Activated T-cell treated with anti-CD3 and anti-CD28 coated beads, Interleukin-2, amount 50 U/mL, for 24 hours (primary cell): ENCODE measurements at regions not wholly inside any gene's neighbourhood (a gene's known extent, or its start where the extent isn't known, plus 50 kb on each side); places are given as distances from the start of the nearest gene placed in this dataset.

ENCODE experiments used
- DNase-seq: peaks from one replicate; pipeline ENCODE4 v3.0.0-alpha.2; 2020
- H3K27ac Mint-ChIP-seq: 2 replicates; pipeline ENCODE4 v1.8.0; 2020; ENCODE audit warnings: mild to moderate bottlenecking, mixed read lengths
- H3K27me3 Mint-ChIP-seq: 2 replicates; pipeline ENCODE4 v1.8.0; 2020; ENCODE audit warnings: mixed read lengths
- H3K36me3 Mint-ChIP-seq: 2 replicates; pipeline ENCODE4 v1.8.0; 2020; ENCODE audit warnings: low read depth, mixed read lengths
- H3K4me1 Mint-ChIP-seq: 2 replicates; pipeline ENCODE4 v1.8.0; 2020; ENCODE audit warnings: low read depth, mixed read lengths
- H3K4me3 Mint-ChIP-seq: 2 replicates; pipeline ENCODE4 v1.8.0; 2020; ENCODE audit warnings: mild to moderate bottlenecking, moderate library complexity, mixed read lengths
- H3K9me3 Mint-ChIP-seq: 2 replicates; pipeline ENCODE4 v1.8.0; 2020; ENCODE audit warnings: mixed read lengths

DNA sequence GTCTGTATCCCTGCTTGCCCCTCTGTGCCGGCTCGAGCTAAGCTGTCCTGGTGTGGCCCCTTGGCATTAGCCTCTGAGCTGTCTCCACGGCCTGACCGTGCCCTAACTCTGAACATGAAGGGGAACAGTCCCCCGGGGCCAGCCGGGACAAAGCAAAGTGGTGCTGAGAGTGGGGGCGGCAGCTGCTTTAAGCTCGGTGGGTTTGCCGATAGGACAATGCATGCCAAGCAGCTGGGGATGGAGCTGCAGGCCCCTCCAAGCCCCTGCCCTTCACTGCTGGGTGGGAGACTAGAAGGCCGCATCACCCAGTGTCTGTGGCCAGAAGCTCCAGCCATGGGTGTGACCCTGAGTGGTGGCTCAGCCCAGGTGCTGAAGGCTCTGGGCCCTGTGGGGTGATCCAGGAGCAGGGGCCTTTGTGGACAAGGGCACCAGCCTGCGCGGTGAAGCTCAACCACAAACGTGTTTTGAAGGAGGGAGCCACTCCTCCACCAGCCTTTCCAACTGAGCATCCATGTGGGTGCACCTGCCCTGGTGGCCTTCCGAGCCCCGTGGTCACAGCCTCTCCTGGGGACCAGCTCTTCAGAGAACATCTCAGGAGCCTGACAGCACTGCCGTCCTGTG is 242.5 kb downstream of the ERMARD start:
- Mint-ChIP-seq H3K27ac (no peak overlapping the region), H3K4me1 (peaks cover 25% of the 10 kb centered on the region), H3K36me3 (no peaks in the 10 kb centered on the region), H3K9me3 (no peaks in the 10 kb centered on the region), H3K27me3 (peaks cover 2% of the 10 kb centered on the region), H3K4me3 (no peak overlapping the region)
- no peak for DNase-seq

DNA sequence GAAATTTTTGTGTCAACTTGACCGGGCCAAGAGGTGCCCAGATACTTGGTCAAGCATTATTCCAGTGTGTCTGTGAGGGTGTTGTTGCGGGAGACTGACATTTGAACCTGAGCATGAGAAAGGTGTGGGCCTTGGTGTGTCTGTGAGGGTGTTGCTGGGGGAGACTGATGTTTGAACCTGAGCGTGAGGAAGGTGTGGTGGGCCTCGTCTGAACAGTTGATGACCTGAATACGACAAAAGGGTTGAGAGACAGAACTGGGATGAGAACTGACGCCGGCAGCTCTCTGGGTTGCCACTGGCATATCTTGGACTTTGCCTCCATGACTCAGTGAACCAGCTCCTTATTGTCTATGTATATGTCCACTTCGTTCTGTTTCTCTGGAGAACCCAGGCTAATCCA is 240.5 kb downstream of the ERMARD start:
- Mint-ChIP-seq H3K27ac (no peak overlapping the region), H3K4me3 (no peak overlapping the region), H3K36me3 (no peaks in the 10 kb centered on the region), H3K4me1 (peaks cover 25% of the 10 kb centered on the region), H3K9me3 (no peaks in the 10 kb centered on the region), H3K27me3 (no peaks in the 10 kb centered on the region)
- no peak for DNase-seq

DNA sequence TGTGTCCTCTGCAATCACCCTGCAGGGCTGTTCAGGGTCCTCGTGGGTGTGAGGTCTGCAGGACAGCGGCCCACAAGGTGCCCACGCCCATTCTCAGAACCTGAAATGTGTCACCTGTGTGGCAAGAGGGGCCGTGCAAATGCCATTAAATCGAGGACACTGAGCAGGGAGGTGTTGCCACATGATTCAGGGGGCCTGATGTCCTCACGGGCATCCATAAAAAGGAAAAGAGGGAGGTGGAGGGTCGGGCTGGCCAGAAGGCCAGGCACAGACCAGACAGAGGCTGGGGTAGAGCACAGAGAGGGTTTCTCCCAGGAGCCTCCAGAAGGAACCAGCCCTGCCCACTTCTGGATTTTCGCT is 239.6 kb downstream of the ERMARD start:
- Mint-ChIP-seq H3K9me3 (no peaks in the 10 kb centered on the region), H3K36me3 (no peaks in the 10 kb centered on the region), H3K27ac (no peak overlapping the region), H3K27me3 (no peaks in the 10 kb centered on the region), H3K4me3 (no peak overlapping the region), H3K4me1 (peaks cover 25% of the 10 kb centered on the region)
- DNase-seq, result no peak

DNA sequence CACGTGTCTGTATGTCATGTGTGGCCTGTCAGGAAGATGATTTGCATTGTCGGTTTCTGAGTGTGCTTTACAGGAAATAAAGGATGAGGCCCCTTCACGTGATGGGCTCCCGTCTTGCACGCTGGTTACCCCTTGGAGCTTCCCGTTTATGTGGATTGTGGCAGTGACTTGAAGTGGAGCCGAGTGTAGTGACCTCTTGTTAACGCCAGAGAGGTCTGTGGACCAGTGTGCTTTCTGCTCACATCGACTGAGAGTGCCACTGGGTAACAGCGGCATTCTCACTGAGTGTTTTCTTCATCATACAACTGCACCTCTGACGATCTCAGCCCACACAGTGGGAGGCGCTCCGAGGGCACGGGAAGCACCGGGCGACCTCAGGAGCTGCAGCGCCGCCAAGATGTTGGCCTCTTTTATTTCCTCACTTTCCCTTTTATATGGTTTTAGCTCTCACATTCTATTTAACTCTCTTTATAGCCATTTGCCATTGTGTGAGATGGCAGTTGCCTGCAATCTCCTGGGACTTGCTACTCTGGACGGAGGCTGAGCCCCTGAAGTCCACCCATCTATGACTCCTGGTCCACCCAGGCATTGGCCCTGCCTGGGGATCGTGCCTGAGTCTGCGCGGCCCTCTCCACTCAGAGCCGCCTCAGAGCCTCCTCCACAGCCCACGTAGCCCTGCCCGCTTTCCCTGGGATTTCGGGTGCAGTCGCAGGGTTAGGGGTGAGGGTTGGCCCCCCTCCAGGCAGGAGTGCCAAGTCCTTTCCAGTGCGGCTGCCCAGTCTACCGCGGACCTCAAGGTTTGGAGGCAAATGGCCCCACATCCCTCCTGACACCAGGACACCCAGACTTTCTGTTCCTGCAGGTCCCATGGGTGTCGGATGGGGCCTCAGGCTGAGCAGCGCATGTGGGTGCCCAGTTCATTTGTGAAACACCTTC is 238.9 kb downstream of the ERMARD start:
- no peaks in the 10 kb centered on the region for H3K27me3 Mint-ChIP-seq
- no peaks in the 10 kb centered on the region for H3K9me3 Mint-ChIP-seq
- DNase-seq, result peak; percentile 65
- peaks cover 25% of the 10 kb centered on the region for H3K4me1 Mint-ChIP-seq
- peak overlapping the region; percentile 55 for H3K4me3 Mint-ChIP-seq
- H3K36me3 Mint-ChIP-seq, result no peaks in the 10 kb centered on the region
- peak overlapping the region; percentile 82 for H3K27ac Mint-ChIP-seq

DNA sequence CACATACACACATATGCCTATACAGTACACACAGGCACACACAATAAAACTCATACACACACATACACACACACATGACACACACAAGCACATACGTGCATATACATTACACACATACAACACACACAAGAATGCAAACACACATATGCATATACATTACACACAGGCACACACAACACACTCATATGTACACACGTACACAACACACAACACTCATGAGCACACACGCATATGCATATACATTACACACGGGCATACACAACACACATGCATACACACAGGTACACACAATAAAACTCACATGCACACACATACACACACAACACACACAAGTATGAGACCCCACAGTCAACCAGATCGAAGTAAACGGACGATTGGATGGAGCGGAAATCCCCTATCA is 238.2 kb downstream of the ERMARD start:
- no peak for DNase-seq
- no peaks in the 10 kb centered on the region for H3K36me3 Mint-ChIP-seq
- H3K27ac Mint-ChIP-seq, result peak overlapping the region; percentile 82
- no peaks in the 10 kb centered on the region for H3K27me3 Mint-ChIP-seq
- H3K9me3 Mint-ChIP-seq, result no peaks in the 10 kb centered on the region
- H3K4me3 Mint-ChIP-seq, result peak overlapping the region; percentile 55
- peaks cover 25% of the 10 kb centered on the region for H3K4me1 Mint-ChIP-seq

DNA sequence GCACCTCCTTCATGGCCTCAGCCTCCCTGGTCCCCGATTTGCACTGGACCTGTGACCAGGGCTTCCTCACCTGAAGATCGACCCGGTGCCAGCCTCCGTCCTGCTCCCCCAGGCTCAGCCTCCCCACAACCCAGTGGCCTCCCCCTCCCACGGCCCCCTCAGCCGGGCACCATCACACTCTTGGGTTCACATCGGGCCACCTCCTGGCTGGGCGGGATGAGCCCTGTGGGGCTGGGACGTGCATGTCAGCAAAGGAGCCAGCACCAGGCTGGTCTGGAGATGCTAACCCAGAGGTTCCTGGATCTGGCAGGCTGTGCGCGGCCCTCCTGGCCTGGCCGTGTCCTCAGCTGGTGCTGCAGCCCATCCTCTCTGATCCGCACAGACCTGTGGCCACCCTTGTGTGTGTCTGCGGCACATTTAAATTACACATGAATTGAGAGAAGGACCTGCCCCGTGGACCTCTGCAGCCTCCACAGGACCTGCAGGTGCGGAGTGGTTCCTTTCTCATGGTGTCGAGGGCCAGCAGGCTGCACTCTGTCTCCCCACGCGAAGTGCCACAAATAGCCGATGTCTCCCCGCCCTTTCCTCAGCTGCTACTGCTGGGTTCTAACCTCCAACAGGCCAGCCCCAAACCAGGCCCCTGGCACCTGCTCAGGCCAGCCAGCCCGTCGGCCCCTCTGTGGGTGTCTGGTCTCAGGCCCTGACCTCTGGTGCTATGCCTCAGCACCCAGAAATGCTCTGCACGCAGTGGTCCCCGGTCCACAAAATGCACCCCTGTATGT is 237.5 kb downstream of the ERMARD start:
- peak overlapping the region; percentile 82 for H3K27ac Mint-ChIP-seq
- no peaks in the 10 kb centered on the region for H3K9me3 Mint-ChIP-seq
- H3K4me1 Mint-ChIP-seq, result peaks cover 25% of the 10 kb centered on the region
- no peak for DNase-seq
- H3K27me3 Mint-ChIP-seq, result no peaks in the 10 kb centered on the region
- H3K36me3 Mint-ChIP-seq, result no peaks in the 10 kb centered on the region
- no peak overlapping the region for H3K4me3 Mint-ChIP-seq

DNA sequence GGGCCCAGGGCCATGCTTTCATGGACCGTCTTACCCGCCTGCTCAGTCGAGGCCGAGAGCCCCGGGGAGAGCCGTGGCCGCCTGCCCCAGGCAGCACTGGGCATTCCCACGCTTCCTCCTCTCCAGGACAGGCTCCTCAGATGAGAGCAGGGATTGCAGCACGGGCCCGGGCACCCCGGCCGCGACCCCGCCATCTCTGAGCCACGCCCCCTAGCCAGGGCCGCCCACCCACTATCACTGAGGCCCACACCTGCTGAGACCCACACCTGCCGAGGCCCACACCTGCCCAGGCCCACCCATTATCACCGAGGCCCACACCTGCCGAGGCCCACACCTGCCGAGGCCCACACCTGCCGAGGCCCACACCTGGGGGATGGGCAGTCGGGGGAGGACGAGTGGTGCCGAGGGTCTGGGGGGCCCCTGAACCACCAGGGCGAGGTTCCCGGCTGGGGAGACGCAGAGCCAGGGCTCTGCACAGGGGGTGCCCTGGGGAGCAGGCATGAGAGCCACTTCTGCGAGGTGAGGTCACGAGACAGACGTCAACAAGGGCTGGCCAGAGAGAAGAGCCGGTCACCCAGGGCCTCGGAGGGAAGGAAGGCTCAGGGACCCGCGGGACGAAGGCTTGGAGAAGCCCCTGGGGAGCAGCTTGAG is 235.6 kb downstream of the ERMARD start:
- Mint-ChIP-seq H3K27ac (no peak overlapping the region), H3K36me3 (no peaks in the 10 kb centered on the region), H3K4me3 (no peak overlapping the region), H3K4me1 (peaks cover 19% of the 10 kb centered on the region), H3K9me3 (no peaks in the 10 kb centered on the region), H3K27me3 (no peaks in the 10 kb centered on the region)
- DNase-seq, result no peak

DNA sequence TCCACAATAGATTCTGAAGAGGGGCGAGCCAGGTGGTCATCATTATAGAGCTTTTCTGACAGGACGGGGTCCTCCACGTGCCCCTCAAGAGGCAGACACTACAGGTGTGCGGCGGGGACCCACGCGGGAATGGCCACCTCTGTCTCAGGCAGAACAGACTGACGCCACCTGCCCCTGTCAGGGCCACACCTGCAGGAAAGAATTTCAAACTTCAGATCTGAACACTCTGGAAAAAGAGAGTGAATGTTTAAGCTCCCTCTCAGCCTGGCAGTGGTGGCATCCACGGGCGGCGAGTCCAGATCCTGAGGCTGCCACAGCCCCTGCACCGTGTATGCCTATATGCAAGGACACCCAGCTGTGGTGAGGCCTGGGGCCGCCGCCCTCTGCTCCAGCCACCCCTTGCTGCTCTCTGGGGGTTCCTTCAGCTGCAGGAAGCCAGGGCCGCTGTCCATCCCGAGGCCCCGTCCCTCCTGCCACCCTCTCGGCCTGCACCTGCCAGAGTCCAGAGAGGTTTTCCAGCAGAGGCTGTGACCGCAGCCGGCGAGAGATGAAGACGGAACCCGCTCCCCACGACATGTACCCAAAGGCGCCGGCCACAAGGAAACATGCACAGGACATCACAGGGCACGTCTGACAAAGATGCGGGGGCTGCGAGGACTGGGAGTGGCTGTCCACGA is 234.9 kb downstream of the ERMARD start:
- Mint-ChIP-seq H3K27ac (no peak overlapping the region), H3K9me3 (no peaks in the 10 kb centered on the region), H3K36me3 (no peaks in the 10 kb centered on the region), H3K4me3 (no peak overlapping the region), H3K27me3 (no peaks in the 10 kb centered on the region), H3K4me1 (peaks cover 15% of the 10 kb centered on the region)
- DNase-seq, result no peak

DNA sequence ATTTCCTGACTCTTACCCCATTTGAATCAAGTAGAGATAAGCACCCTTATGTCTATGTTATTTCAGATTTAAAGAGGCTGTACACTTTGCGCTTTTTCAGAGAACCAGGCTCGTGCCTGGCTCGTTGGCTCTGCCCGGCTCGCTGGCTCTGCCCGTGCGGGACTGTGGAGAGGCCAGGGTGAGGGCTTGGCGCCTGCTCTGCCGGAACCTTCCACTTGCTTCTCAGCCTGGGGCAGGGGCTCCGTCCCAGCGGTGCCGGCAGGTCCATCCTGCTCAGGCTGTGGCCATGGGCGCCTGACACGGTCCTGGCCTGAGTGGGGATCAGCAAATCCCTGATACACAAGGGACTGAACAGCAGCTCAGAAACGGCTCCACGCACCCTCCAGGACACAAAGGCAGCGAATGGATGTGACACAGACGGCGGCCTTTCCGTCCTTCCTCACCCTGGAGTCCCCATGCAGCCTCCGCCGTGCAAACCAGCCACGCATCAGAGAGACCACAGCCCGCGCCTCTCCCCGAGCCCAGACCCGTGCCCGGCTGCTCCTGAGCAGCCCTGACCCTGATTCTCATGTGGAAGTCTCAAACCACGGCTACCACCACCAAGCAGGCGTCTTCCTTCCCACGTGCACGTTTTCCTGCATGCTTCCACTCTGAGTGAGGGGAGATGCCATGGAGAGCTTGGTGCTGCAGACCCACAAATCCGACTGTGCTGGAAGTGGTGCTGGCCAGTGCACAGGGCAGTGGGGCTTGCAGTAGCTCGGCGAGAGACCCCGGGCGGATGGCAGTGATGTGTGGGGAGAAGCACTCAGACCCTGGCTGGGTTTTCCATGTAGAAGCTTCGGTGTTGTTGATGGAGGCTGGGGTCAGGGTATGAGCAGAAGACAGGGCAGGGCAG is 233.9 kb downstream of the ERMARD start:
- Mint-ChIP-seq H3K4me1 (peaks cover 12% of the 10 kb centered on the region), H3K9me3 (no peaks in the 10 kb centered on the region), H3K27me3 (no peaks in the 10 kb centered on the region), H3K36me3 (no peaks in the 10 kb centered on the region), H3K27ac (no peak overlapping the region), H3K4me3 (no peak overlapping the region)
- no peak for DNase-seq

DNA sequence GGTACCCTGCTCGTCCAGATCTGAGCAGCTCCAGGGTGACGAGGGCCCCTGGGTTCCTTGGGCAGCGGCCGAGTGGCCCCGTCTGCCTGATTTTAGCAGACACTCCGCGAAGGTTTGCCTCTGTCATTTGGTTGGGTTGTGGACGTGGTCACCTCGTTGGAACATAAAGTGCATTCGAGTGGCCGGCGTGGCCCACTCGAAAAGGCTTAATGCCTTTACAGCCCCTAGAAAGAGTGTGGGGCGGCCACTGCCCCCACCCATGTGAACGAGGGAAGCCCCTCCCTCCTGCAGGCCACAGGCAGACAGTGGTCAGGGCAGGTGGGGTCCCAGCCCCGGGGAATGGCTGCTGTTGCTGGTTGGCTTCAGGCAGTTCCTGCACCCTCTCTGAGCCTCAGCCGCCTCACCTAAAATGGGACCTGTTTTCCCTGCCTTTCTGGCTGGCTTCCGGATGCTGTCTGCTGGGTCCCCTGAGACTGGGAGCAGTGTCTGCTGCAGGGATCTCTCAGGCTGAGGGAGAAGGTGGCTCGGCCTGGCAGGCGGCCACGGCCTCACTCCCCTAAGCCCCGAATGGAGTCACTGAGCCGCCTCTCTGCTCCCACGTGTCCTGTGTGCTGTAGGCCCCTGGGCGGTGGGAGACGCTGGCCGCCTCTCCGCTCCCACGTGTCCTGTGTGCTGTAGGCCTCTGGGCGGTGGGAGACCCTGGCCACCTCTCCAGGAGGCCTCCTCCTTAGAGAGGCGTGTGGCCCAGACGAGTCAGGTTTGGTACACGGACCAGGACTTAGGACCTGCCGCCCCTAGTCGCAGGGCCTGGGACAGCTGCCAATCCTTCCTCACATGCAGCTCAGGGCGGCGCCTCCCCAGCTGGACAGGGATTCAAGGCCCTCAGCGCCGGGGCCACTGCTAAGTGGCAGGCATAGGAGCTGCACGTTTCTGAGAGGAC is 233.0 kb downstream of the ERMARD start:
- Mint-ChIP-seq H3K36me3 (no peaks in the 10 kb centered on the region), H3K4me1 (peaks cover 3% of the 10 kb centered on the region), H3K27me3 (no peaks in the 10 kb centered on the region), H3K4me3 (no peak overlapping the region), H3K9me3 (no peaks in the 10 kb centered on the region), H3K27ac (no peak overlapping the region)
- DNase-seq, result no peak

DNA sequence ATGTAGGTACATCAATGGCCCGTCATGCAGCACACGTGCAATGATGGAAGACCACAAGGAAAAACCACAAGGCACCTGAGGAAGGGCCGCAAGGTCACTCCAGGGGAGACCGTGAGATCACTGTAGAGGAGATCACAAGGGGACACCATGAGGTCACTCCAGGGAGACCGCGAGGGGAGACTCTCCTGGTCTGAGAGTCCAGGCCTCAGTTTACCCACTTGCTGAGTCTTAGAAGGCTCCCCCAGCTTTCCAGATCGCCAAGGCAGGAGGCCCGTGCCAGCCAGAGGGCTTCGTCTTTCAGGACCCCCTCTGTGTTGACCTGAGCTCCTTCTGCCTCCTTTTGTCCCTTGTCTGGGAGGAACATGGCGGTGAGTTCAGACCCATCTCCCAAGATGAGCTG is 232.2 kb downstream of the ERMARD start:
- no peak for DNase-seq
- Mint-ChIP-seq H3K27me3 (no peaks in the 10 kb centered on the region), H3K27ac (no peak overlapping the region), H3K4me3 (no peak overlapping the region), H3K9me3 (no peaks in the 10 kb centered on the region), H3K4me1 (no peaks in the 10 kb centered on the region), H3K36me3 (no peaks in the 10 kb centered on the region)

DNA sequence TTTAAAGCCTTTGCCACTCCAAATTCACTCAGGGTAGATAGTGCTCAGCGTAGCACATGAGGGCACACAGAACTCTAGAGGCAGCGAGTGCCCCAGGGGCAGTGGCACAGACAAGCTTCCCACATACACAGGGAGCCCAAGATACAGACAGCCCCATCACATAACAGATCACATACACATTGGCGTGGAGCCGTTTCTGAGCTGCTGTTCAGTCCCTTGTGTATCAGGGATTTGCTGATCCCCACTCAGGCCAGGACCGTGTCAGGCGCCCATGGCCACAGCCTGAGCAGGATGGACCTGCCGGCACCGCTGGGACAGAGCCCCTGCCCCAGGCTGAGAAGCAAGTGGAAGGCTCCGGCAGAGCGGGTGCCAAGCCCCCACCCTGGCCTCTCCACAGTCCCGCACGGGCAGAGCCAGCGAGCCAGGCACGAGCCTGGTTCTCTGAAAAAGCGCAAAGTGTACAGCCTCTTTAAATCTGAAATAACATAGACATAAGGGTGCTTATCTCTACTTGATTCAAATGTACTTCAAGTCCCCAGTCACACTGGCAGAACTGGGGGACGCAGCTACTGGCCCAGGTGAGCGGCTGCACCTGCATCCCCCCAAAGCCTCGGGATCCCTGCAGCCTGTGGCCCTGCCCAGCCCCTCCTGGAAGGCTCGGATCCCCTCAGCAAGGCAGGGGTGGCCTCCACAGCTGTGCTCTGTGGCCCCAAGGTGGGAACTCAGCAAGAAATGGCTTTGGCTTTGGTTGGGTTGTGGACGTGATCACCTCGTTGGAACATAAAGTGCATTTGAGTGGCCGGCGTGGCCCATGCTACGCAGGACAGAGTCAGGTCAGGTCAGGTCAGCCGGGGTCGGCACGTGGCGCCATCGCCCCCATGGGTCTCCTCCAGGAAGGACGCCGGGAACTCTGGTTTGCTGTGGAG is 231.3 kb downstream of the ERMARD start:
- no peak overlapping the region for H3K27ac Mint-ChIP-seq
- no peaks in the 10 kb centered on the region for H3K4me1 Mint-ChIP-seq
- no peaks in the 10 kb centered on the region for H3K27me3 Mint-ChIP-seq
- H3K9me3 Mint-ChIP-seq, result no peaks in the 10 kb centered on the region
- H3K4me3 Mint-ChIP-seq, result no peak overlapping the region
- H3K36me3 Mint-ChIP-seq, result no peaks in the 10 kb centered on the region
- no peak for DNase-seq
